ENCODE measurements at regions not wholly inside any gene's neighbourhood (a gene's known extent, or its start where the extent isn't known, plus 50 kb on each side); places are given as distances from the start of the nearest gene placed in this dataset.

DNA sequence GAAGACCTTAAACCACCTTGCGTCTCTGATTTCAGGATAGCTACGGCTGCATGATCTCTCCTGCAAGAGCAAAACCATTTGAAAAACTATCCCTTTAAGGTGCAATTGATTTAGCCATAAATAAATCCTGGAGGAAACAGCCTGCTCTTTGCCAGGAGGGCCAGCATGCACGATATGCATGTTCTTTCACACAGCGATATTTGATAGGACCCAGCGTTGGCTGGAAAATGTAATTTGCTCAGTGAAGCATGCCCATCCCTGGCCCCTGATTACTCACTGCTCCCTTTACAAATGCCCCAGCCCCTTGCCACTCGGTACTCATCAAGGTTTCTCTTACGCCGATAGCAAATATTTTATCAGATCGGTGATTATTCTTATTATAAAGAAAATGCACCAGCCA is 315.4 kb downstream of the CDH2 start:
- intact Hi-C loops (cut with DNase I, micrococcal nuclease) = no loop called here
- Histone ChIP-seq H3K4me3 (no peak overlapping the region), H3K9me3 (no peaks in the 10 kb centered on the region), H3K4me1 (ENCODE audit: low read depth) (no peaks in the 10 kb centered on the region), H3K36me3 (ENCODE audit: low read depth) (no peaks in the 10 kb centered on the region)
- DNase-seq (no peak), ATAC-seq (no peak)
- TF ChIP-seq, protein P1, sequence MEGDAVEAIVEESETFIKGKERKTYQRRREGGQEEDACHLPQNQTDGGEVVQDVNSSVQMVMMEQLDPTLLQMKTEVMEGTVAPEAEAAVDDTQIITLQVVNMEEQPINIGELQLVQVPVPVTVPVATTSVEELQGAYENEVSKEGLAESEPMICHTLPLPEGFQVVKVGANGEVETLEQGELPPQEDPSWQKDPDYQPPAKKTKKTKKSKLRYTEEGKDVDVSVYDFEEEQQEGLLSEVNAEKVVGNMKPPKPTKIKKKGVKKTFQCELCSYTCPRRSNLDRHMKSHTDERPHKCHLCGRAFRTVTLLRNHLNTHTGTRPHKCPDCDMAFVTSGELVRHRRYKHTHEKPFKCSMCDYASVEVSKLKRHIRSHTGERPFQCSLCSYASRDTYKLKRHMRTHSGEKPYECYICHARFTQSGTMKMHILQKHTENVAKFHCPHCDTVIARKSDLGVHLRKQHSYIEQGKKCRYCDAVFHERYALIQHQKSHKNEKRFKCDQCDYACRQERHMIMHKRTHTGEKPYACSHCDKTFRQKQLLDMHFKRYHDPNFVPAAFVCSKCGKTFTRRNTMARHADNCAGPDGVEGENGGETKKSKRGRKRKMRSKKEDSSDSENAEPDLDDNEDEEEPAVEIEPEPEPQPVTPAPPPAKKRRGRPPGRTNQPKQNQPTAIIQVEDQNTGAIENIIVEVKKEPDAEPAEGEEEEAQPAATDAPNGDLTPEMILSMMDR (IDR thresholded peaks at IDR 0.05) = no peak

DNA sequence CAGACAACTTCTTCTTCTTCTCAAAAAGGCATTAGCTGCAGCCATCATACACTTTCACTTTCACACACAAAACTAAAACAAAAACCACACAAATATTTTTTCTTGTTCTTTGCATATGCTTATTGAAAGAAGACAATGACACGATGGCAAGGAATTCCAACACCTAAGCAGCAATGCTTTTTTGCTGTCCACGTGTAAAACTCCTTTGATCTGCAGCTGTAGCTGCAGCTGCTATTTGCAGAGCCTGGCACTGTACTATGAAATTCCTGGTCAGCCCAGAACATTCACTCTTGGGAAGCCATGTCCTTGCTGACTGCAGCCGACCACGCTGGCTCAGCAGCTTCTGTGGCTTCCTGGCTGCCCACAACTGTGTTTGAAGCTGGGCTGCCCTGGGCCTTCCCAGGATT is 316.2 kb downstream of the CDH2 start:
- ATAC-seq (no peak), DNase-seq (no peak)
- intact Hi-C loops (cut with DNase I, micrococcal nuclease) = no loop called here
- TF ChIP-seq, protein P1 (IDR thresholded peaks at IDR 0.05) = no peak
- Histone ChIP-seq H3K4me1 (ENCODE audit: low read depth) (no peaks in the 10 kb centered on the region), H3K9me3 (no peaks in the 10 kb centered on the region), H3K4me3 (no peak overlapping the region), H3K36me3 (ENCODE audit: low read depth) (no peaks in the 10 kb centered on the region)

DNA sequence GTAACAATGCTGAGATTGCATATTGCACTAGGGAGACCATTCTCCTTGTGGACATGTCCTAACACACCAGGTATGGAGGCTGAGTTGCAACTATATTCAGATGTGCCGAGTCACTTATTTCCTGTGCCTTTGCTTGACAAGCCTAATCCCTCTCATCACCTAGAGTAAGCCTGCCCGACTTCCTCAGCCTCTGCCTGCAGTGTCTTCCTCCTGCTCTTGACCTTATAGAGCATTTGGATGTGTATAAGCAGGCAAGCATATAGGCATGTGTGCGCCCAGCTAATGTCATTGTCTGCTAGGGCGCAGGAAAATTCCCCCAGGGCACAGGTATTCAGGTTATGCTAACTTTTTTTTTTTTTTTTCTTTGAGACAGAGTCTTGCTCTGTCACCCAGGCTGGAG is 316.9 kb downstream of the CDH2 start:
- intact Hi-C loops (cut with DNase I, micrococcal nuclease) = no loop called here
- Histone ChIP-seq H3K4me3 (no peak overlapping the region), H3K4me1 (ENCODE audit: low read depth) (no peaks in the 10 kb centered on the region), H3K36me3 (ENCODE audit: low read depth) (no peaks in the 10 kb centered on the region), H3K9me3 (no peaks in the 10 kb centered on the region)
- TF ChIP-seq, protein P1 (IDR thresholded peaks at IDR 0.05) = no peak
- ATAC-seq (no peak), DNase-seq (no peak)

DNA sequence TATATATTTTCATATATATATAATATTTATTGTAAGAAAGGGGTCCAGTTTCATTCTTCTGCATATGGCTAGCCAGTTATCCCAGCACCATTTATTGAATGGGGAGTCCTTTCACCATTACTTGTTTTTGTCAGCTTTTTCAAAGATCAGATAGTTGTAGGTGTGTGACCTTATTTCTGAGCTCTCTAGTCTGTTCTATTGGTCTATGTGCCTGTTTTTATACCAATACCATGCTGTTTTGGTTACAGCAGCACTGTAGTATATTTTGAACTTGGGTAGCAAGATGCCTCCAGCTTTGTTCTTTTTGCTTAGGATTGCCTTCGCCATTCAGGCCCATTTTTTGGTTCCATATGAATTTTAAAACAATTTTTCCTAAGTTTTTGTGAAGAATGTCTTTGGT is 320.1 kb downstream of the CDH2 start:
- no peak for ATAC-seq
- Histone ChIP-seq H3K4me1 (ENCODE audit: low read depth) (no peaks in the 10 kb centered on the region), H3K36me3 (ENCODE audit: low read depth) (no peaks in the 10 kb centered on the region), H3K9me3 (no peaks in the 10 kb centered on the region), H3K4me3 (no peak overlapping the region)
- TF ChIP-seq, protein P1 (IDR thresholded peaks at IDR 0.05) = no peak
- intact Hi-C loops (cut with DNase I, micrococcal nuclease) = no loop called here
- DNase-seq = no peak

DNA sequence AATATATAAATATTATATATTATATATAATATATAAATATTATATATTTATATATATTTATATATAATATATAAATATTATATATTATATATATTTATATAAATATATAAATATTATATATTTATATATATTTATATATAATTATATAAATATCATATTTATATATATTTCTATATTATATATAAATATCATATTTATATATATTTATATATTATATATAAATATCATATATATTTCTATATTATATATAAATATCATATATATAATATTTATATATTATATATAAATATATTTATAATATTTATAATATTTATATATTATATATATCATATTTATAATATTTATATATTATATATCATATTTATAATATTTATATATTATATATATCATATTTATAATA is 321.4 kb downstream of the CDH2 start:
- no peaks in the 10 kb centered on the region for H3K4me1 ChIP-seq (ENCODE audit: low read depth)
- no peaks in the 10 kb centered on the region for H3K9me3 ChIP-seq
- no peaks in the 10 kb centered on the region for H3K36me3 ChIP-seq (ENCODE audit: low read depth)
- ATAC-seq (no peak), DNase-seq (no peak)
- intact Hi-C loops (cut with DNase I, micrococcal nuclease) = no loop called here
- TF ChIP-seq, protein P1 (IDR thresholded peaks at IDR 0.05) = no peak
- H3K4me3 ChIP-seq = no peak overlapping the region

DNA sequence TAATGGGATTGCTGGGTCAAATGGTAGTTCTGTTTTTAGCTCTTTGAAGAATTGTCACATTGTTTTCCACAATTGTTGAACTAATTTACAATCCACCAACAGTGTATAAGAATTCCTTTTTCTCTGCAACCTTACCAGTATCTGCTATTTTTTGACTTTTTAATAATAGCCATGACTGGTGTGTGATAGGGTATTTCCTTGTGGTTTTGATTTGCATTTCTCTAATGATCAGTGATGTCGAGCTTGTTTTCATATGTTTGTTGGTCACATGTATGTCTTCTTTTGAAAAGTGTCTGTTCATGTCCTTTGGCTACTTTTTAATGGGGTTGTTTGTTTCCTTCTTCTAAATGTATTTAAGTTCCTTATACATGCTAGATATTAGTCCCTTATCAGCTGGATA is 322.3 kb downstream of the CDH2 start:
- DNase-seq = no peak
- H3K4me1 ChIP-seq (ENCODE audit: low read depth) = no peaks in the 10 kb centered on the region
- no peak overlapping the region for H3K4me3 ChIP-seq
- ATAC-seq = no peak
- no peaks in the 10 kb centered on the region for H3K36me3 ChIP-seq (ENCODE audit: low read depth)
- TF ChIP-seq, protein P1 (IDR thresholded peaks at IDR 0.05) = no peak
- intact Hi-C loops (cut with DNase I, micrococcal nuclease) = no loop called here
- no peaks in the 10 kb centered on the region for H3K9me3 ChIP-seq
